GM19467 (cell line): ENCODE measurements at regions not wholly inside any gene's neighbourhood (a gene's known extent, or its start where the extent isn't known, plus 50 kb on each side); places are given as distances from the start of the nearest gene placed in this dataset.
"Not testable (repeated sequence)": the region's sequence is repeated elsewhere in the genome, so short reads cannot be mapped to it uniquely, and the experiment has no call there.

Source experiments
- ATAC-seq: cut with Tn5 transposase; IDR thresholded peaks from one replicate; pipeline ENCODE4 v1.9.1; 2021; ENCODE audit warnings: mild to moderate bottlenecking, moderate library complexity; ENCODE audit not compliant: unreplicated experiment

- no peak for ATAC-seq
These were observed 721.2 kb upstream of the SEMA3D start for GRCh38 chr7:85908051-85908450.

- no peak for ATAC-seq
These were observed 711.1 kb upstream of the SEMA3D start for GRCh38 chr7:85897967-85898366.

GRCh38 chr7:85896531-85896930, 709.7 kb upstream of the SEMA3D start:
- no peak for ATAC-seq

DNA sequence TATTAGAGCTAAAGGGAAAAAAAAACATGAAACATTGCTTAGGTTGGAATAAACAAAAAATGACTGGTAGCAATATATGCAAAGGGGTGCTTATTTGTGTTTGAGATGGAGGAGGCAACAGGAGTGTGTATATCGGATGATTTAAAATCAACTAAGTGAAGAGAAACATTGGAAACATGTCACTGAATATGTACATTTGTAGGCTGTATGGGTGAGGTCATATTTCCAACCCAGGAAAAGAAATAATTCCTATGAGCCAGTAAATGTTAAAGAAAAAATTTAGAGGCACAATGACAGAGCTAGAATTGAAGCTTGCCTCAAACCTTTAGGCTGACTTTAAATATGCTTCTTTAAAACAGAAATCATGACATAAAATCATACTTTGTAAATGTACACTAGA, 709.0 kb upstream of the SEMA3D start:
- no peak for ATAC-seq

- ATAC-seq: not testable (repeated sequence)
These were observed 705.0 kb upstream of the SEMA3D start for GRCh38 chr7:85891900-85892299.

GRCh38 chr7:85890244-85890811, 703.5 kb upstream of the SEMA3D start:
- ATAC-seq: peak; percentile 71

GRCh38 chr7:85887133-85887532, 700.3 kb upstream of the SEMA3D start:
- ATAC-seq: no peak

GRCh38 chr7:85882335-85882734, 695.5 kb upstream of the SEMA3D start:
- ATAC-seq: no peak

DNA sequence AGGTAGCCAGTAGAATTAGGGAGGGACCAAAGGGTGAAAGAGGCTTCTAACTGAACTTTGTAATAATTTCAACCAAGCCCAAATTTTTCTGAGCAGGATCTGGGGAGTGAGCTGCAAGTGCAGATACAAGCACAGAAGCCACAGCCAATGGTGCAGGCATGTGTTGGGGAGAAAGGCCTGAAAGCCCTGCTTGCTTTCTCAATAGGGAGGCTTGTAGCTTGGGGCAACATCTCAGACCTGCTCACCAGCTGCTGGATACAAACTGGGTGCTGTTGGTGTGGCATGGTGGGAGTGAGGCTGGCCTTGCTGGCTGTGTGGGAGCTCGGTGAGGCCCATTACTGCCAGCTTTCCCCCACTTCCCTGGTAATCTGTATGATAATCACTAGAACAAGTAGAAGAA, 688.5 kb upstream of the SEMA3D start:
- ATAC-seq: no peak

- no peak for ATAC-seq
These were observed 679.7 kb upstream of the SEMA3D start for GRCh38 chr7:85866540-85866939.

- no peak for ATAC-seq
These were observed 664.8 kb upstream of the SEMA3D start for GRCh38 chr7:85851571-85852193.

DNA sequence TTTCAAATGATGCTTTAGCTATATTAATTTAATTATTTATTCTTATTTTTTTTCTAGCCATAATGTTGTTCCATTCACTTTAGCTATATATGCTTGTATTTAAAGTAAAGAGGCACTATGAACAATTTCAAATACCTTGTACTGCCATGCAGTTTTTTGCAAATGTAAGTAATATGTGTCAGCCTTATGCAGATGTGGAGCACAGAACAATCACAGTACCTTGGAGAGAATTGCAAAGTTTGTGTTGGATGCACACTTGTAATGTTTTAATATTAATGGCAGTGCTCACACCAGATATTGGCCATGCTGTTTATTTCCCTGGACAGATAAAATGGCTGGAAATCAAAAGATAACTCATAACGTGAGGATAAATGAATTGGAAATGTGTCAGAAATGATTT, 663.5 kb upstream of the SEMA3D start:
- no peak for ATAC-seq

DNA sequence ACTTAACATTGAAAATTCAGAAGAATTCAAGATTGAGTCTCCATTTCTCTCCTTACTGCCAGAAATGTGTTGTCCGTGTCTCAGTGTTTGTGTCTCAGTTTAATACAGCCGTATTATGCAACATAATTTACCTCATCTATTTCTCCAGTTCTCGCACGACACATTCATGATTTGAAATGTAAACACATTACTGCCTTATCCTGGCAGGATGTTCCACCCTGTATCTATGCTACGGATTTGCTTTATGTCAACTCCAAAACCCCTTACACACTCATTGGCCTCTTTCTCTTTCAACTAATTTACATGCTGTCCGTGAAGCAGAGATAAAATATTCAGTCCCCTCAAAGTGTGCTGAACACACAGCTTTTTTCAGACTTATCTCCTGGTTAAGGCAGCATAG, 653.7 kb upstream of the SEMA3D start:
- ATAC-seq: no peak

- no peak for ATAC-seq
These were observed 646.2 kb upstream of the SEMA3D start for GRCh38 chr7:85833066-85833465.

DNA sequence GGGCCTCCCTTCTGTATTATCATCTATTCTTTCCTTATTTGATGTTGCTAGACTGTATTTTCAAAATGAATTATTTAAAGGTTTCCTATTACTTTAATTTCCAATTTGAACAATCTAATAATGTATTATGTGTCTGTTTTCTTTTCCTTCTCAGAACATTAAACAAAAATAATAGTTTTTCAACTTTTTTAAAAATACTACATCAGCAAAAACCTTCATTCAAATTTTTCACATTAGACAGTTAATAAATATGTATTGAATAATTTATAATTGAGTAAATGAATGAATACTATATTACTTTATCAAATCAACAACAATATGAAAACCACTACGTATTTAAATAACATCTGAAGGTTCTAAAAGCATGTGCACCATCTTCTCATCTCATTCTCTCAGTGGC, 644.1 kb upstream of the SEMA3D start:
- no peak for ATAC-seq

DNA sequence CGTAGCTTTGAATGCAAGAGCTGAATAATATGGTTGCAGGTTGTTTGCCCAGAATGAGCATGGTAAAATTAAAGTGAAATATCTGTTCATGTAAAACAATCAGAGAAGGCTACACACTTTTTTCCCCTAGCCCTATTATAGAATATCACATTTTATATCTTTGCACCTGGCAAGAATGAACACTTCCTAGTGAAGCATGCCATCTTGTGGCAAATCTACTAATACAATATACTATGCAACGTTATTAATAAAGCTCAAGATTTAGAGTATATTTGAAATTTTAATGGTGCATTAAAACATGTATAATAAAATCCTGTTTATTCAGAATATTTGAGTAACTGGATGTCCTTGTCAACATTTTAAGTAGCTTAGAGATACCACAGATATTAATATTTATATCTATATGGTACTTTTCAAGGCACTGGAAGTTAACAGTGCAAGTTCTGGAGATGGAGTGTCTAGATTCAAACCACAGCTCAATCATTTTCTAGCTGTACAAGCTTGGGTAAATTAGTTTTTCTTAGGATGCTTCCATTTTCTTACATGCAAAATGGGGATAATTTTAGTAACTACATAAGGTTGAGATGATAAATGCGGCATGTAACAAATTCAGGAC, 643.1 kb upstream of the SEMA3D start:
- no peak for ATAC-seq

DNA sequence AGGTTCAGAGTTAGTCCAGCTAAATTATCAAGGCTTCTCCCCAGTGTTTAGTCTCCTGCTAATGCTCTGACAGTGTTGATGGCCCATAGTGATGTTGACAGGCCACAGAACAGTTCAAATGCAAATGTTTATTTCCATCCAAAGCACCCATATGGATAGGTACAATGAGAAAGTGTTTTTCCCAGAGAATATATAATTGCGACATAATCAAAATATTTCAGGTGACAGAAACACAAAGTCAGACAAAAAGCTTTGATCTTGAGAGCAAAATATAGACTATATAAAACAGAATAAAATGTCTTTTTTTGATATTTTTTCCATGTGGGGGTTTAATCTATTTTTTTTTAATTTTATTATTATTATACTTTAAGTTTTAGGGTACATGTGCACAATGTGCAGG, 642.3 kb upstream of the SEMA3D start:
- no peak for ATAC-seq

DNA sequence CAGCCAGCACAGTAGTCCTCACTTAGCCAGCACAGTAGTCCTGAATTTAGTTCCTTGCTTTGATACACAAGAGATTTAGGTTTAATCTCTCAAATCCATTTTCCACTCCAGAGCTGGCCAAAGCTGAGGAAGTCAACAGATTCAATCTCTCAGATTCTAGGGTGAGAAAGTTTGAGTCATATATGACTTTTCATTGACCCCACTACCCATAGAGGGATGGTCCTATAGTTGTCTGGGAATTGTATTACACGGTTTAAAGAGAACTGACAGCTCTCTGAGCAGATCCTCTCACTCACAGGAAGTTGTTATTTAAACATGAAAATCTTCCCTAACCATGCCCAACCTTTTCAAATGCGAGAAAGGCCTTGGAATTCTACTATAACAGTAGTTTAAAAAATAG, 641.8 kb upstream of the SEMA3D start:
- no peak for ATAC-seq

- no peak for ATAC-seq
These were observed 636.7 kb upstream of the SEMA3D start for GRCh38 chr7:85823396-85824080.

- ATAC-seq: no peak
These were observed 635.1 kb upstream of the SEMA3D start for GRCh38 chr7:85821926-85822325.

GRCh38 chr7:85820702-85821443, 634.0 kb upstream of the SEMA3D start:
- no peak for ATAC-seq
